NCI-H2081 treated with DMSO at 0.1 percent for 48 hours (cell line): ENCODE measurements at regions not wholly inside any gene's neighbourhood (a gene's known extent, or its start where the extent isn't known, plus 50 kb on each side); places are given as distances from the start of the nearest gene placed in this dataset.

ENCODE experiments used
- DNase-seq: peaks from one replicate; lab custom pipeline; 2025; lab: John Stamatoyannopoulos, UW

- no peak for DNase-seq
Measured at GRCh38 chr11:86119906-86120305, 51.0 kb upstream of the PICALM start.

- no peak for DNase-seq
Measured at GRCh38 chr11:86119077-86119476, 50.2 kb upstream of the PICALM start.
